ENCODE measurements at regions not wholly inside any gene's neighbourhood (a gene's known extent, or its start where the extent isn't known, plus 50 kb on each side); places are given as distances from the start of the nearest gene placed in this dataset.

DNA sequence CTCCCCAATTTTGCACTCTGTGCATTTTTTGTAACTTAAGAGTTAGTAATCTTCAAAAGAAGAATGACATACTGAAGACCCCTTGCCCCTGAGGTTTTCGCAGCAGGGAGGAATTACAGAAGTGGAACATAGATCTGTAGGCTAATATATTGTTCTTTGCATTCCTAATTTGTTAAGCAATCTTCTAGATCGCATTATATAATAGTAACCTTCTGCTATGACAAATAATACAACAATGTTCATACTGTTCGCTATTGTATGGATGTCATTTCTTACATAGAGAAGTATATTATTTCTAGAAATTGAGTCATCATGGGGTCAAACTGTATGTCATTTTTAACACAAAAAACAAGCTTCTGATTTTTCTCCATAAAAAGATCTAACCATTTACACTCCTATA is 95.8 kb upstream of the TGFBR2 start:
- TF ChIP-seq, protein P1, sequence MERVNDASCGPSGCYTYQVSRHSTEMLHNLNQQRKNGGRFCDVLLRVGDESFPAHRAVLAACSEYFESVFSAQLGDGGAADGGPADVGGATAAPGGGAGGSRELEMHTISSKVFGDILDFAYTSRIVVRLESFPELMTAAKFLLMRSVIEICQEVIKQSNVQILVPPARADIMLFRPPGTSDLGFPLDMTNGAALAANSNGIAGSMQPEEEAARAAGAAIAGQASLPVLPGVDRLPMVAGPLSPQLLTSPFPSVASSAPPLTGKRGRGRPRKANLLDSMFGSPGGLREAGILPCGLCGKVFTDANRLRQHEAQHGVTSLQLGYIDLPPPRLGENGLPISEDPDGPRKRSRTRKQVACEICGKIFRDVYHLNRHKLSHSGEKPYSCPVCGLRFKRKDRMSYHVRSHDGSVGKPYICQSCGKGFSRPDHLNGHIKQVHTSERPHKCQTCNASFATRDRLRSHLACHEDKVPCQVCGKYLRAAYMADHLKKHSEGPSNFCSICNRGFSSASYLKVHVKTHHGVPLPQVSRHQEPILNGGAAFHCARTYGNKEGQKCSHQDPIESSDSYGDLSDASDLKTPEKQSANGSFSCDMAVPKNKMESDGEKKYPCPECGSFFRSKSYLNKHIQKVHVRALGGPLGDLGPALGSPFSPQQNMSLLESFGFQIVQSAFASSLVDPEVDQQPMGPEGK (CRISPR knock-in tag; IDR thresholded peaks at IDR 0.05; ENCODE audit: borderline replicate concordance) = no peak
- no peak for TF ChIP-seq TOX (CRISPR knock-in tag; IDR thresholded peaks at IDR 0.05; ENCODE audit: borderline replicate concordance)
- TF ChIP-seq, protein P2, sequence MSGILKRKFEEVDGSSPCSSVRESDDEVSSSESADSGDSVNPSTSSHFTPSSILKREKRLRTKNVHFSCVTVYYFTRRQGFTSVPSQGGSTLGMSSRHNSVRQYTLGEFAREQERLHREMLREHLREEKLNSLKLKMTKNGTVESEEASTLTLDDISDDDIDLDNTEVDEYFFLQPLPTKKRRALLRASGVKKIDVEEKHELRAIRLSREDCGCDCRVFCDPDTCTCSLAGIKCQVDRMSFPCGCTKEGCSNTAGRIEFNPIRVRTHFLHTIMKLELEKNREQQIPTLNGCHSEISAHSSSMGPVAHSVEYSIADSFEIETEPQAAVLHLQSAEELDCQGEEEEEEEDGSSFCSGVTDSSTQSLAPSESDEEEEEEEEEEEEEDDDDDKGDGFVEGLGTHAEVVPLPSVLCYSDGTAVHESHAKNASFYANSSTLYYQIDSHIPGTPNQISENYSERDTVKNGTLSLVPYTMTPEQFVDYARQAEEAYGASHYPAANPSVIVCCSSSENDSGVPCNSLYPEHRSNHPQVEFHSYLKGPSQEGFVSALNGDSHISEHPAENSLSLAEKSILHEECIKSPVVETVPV (CRISPR knock-in tag; IDR thresholded peaks at IDR 0.05) = no peak
- no peak for TF ChIP-seq PPARA (CRISPR knock-in tag; IDR thresholded peaks at IDR 0.05; ENCODE audit: borderline replicate concordance)
- no peak for TF ChIP-seq ZNF8 (CRISPR knock-in tag; IDR thresholded peaks at IDR 0.05)
- TF ChIP-seq TCF4 (CRISPR knock-in tag; IDR thresholded peaks at IDR 0.05; ENCODE audit: borderline replicate concordance) = no peak
- TF ChIP-seq, protein P3, sequence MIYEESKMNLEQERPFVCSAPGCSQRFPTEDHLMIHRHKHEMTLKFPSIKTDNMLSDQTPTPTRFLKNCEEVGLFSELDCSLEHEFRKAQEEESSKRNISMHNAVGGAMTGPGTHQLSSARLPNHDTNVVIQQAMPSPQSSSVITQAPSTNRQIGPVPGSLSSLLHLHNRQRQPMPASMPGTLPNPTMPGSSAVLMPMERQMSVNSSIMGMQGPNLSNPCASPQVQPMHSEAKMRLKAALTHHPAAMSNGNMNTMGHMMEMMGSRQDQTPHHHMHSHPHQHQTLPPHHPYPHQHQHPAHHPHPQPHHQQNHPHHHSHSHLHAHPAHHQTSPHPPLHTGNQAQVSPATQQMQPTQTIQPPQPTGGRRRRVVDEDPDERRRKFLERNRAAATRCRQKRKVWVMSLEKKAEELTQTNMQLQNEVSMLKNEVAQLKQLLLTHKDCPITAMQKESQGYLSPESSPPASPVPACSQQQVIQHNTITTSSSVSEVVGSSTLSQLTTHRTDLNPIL (CRISPR knock-in tag; IDR thresholded peaks at IDR 0.05; ENCODE audit: low read depth) = no peak
- no peak for TF ChIP-seq BACH2 (CRISPR knock-in tag; IDR thresholded peaks at IDR 0.05; ENCODE audit: borderline replicate concordance)

Measured in SK-N-SH treated with all-trans-retinoic acid at 6 μM for 48 hours (cell line).